ENCODE measurements at regions not wholly inside any gene's neighbourhood (a gene's known extent, or its start where the extent isn't known, plus 50 kb on each side); places are given as distances from the start of the nearest gene placed in this dataset.

DNA sequence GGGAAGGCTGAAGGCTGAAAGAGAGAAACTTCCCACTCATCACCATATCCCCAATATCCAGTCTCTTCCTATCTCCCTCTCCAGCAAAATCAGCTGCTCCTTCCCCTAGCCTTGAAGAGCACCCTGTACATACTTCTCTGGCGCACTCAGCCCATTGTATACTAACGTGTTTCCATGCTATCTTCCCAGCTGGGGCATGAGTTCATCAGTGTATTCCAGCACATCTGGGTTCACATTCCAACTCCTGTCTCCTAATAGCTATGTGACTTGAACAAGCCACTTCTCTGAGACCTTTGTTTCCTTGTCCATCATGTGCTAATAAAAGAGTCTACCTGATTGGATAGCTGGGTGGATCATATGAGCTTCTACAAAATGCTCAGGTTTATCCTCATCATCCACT is 51.1 kb upstream of the OLIG2 start:
- no peak for TF ChIP-seq EZH2 (IDR thresholded peaks at IDR 0.05; ENCODE audit: borderline replicate concordance, low read length)
- TF ChIP-seq, protein P1, sequence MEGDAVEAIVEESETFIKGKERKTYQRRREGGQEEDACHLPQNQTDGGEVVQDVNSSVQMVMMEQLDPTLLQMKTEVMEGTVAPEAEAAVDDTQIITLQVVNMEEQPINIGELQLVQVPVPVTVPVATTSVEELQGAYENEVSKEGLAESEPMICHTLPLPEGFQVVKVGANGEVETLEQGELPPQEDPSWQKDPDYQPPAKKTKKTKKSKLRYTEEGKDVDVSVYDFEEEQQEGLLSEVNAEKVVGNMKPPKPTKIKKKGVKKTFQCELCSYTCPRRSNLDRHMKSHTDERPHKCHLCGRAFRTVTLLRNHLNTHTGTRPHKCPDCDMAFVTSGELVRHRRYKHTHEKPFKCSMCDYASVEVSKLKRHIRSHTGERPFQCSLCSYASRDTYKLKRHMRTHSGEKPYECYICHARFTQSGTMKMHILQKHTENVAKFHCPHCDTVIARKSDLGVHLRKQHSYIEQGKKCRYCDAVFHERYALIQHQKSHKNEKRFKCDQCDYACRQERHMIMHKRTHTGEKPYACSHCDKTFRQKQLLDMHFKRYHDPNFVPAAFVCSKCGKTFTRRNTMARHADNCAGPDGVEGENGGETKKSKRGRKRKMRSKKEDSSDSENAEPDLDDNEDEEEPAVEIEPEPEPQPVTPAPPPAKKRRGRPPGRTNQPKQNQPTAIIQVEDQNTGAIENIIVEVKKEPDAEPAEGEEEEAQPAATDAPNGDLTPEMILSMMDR (IDR thresholded peaks at IDR 0.05; ENCODE audit: low read length), result no peak

All from OCI-LY1 (cell line).